ENCODE measurements at regions not wholly inside any gene's neighbourhood (a gene's known extent, or its start where the extent isn't known, plus 50 kb on each side); places are given as distances from the start of the nearest gene placed in this dataset.
A peak's percentile ranks its signal among the peaks of the same experiment; 100 is the strongest.

- Histone ChIP-seq H3K4me3 (no peak overlapping the region), H3K27ac (no peak overlapping the region), H3K9me3 (no peaks in the 10 kb centered on the region), H3K36me3 (no peaks in the 10 kb centered on the region), H3K27me3 (no peaks in the 10 kb centered on the region), H3K4me1 (peaks cover 0 to 6% (median 0%) of the 10 kb centered on the region in 9 donors)
- DNase-seq (no peak), ATAC-seq (no peak)
- intact Hi-C loops (cut with DNase I), result no loop called here
- 89 to 93% methylated on average over 1 of the region's 1 CpG for WGBS, 2 donors
- no peak for TF ChIP-seq CTCF (IDR thresholded peaks at IDR 0.05)
Observed at GRCh38 chr13:50441130-50441529, 402.4 kb downstream of the DLEU7 start.

- Histone ChIP-seq H3K36me3 (no peaks in the 10 kb centered on the region), H3K27me3 (no peaks in the 10 kb centered on the region), H3K27ac (no peak overlapping the region), H3K9me3 (no peaks in the 10 kb centered on the region), H3K4me1 (peaks cover 0 to 20% (median 9%) of the 10 kb centered on the region in 9 donors), H3K4me3 (no peak overlapping the region)
- WGBS, 2 donors, result 37 to 47% methylated on average over 5 of the region's 5 CpGs
- ATAC-seq, result no peak
- intact Hi-C loops (cut with DNase I), result no loop called here
- TF ChIP-seq CTCF (IDR thresholded peaks at IDR 0.05), result no peak
- DNase-seq, result no peak
Observed at GRCh38 chr13:50444726-50445125, 398.8 kb downstream of the DLEU7 start.

- WGBS, 2 donors, result 89 to 92% methylated on average over 1 of the region's 1 CpG
- H3K9me3 ChIP-seq, result no peaks in the 10 kb centered on the region
- no peak overlapping the region for H3K4me3 ChIP-seq
- H3K27me3 ChIP-seq, result no peaks in the 10 kb centered on the region
- no peak for TF ChIP-seq CTCF (IDR thresholded peaks at IDR 0.05)
- H3K36me3 ChIP-seq, result no peaks in the 10 kb centered on the region
- DNase-seq (no peak), ATAC-seq (no peak)
- no peak overlapping the region for H3K27ac ChIP-seq
- intact Hi-C loops (cut with DNase I), result no loop called here
- H3K4me1 ChIP-seq, result peaks cover 0 to 24% (median 11%) of the 10 kb centered on the region in 9 donors
Observed at GRCh38 chr13:50446611-50447010, 396.9 kb downstream of the DLEU7 start.

GRCh38 chr13:50448535-50448998 is 394.9 kb downstream of the DLEU7 start:
- Histone ChIP-seq H3K27ac (peak overlapping the region in 5 of 10 donors; percentile 42 to 59 (median 54)), H3K4me1 (peaks cover 9 to 39% (median 26%) of the 10 kb centered on the region in 9 donors), H3K27me3 (no peaks in the 10 kb centered on the region), H3K4me3 (no peak overlapping the region), H3K36me3 (no peaks in the 10 kb centered on the region), H3K9me3 (no peaks in the 10 kb centered on the region)
- ATAC-seq (peak in 6 of 8 donors; percentile 41 to 86 (median 64)), DNase-seq (peak in 1 of 2 donors; percentile 17)
- TF ChIP-seq CTCF (IDR thresholded peaks at IDR 0.05), result no peak
- intact Hi-C loops (cut with DNase I), result no loop called here
- WGBS, 2 donors, result 49 to 70% methylated on average over 1 of the region's 1 CpG
